Activated CD4-positive, alpha-beta T cell treated with anti-CD3 and anti-CD28 coated beads, Interleukin-2, Interleukin-4, amounts not matched to agents 100 ng/mL and 50 ng/mL, durations not matched to agents 16 hours and 8 hours (primary cell): ENCODE measurements at regions not wholly inside any gene's neighbourhood (a gene's known extent, or its start where the extent isn't known, plus 50 kb on each side); places are given as distances from the start of the nearest gene placed in this dataset.
"Not testable (repeated sequence)": the region's sequence is repeated elsewhere in the genome, so short reads cannot be mapped to it uniquely, and the experiment has no call there.

Experiments used
- DNase-seq: peaks from one replicate; pipeline ENCODE4 v3.0.0-alpha.2; 2020; ENCODE audit warnings: low spot score

GRCh38 chr4:72875545-72875944 is 194.0 kb downstream of the COX18 start:
- no peak for DNase-seq

DNA sequence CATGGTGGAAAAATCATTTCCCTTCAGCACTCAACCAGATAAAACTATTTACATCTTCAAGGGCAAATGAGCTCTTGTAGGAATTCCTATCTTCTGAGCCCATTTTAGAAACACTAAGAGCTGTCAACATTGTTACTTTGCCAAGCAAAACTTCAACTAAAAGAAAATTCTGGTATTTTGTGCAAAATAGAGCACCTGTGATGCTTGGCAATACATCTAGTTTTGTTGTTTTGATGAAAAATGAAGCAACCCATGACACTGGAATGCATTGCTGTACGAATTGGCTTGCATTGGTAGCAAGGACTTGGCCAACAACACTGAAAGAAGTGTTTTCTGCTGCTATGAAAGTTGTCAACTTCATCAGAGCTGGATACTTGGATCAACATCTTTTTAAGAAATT is 194.4 kb downstream of the COX18 start:
- DNase-seq, result no peak

DNA sequence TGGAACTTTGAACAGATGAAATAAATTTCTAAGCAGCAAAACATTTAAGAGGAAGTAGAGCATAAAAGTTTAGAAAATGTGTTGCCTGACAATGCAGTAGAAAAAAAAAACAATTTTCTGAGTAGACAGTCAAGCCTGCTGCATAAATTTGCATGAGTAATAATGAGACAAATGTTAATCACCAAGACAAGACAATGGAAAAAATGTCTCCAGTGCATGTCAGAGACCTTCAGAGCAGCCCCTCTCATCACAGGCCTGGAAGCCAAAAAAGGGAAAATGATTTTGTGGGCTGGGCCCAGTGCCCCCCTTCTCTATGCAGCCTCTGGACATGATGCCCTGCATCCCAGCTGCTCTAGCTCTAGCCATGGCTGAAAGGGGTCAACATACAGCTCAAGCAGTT is 204.6 kb downstream of the COX18 start:
- DNase-seq, result no peak

DNA sequence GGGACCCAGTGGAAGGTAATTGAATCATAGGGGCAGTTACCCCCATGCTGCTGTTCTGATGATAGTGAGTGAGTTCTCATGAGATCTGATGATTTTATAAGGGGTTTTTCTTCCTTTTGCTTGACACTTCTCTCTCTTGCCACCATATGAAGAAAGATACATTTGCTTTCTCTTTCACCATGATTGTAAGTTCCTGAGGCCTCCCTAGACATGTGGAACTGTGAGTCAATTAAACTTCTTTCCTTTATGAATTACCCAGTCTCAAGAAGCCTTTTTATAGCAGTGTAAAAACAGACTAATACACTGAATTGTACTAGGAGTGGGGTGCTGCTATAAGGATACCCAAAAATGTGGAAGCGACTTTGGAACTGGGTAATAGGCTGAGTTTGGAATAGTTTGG is 205.2 kb downstream of the COX18 start:
- not testable (repeated sequence) for DNase-seq

DNA sequence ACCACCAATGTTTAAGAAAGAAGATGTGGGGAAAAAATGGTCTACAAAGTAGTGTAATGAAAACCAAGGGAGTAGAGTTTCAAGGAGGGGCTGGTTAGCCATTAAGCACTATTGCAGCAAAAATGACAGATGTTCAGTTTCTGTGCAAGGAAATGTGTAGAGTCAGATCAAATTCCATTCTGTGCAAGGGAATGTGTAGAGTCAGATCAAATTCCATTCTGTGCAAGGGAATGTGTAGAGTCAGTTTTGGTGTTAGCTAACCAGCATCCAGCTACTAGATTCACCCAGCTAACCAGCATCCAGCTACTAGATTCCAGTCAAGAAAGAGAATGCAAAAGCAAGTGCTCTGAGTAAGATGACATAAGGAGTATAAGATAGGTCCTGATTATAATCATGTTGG is 208.8 kb downstream of the COX18 start:
- no peak for DNase-seq

DNA sequence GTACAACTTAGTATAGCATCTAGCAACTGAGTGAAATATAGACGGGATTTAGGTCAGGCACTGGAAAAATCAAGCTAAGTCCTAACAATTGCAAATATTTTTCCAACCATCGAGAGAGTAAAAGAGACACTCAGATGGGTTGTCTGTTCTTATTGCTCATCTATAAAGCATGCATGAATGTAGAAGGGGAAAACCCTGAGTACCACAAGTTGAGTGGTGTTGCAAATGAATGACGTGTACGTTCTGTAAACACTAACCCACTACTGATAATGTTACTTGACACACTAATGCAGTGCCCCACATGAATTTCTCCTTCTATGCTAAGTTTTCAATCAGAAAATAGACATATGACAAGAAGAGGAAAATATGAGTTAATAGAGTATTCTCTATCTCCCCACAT is 211.2 kb downstream of the COX18 start:
- DNase-seq, result no peak

DNA sequence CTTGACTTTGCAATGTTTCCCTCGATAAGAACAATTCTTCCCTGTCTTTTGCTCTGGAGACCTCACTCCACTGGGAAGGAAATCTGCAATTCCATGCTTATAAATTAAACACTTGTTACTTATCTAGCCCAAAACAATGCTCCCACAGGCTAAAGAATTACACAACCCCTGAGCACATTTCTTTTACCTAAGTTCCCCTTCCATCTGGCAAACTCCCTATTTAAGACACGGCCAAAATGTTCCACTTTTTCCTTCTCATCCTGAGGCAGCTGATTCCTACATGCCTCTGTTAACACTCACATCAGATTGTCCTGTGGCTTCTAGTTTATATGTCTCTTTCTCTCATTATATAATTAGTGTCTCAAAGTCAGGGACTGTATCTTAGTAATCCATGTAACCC is 211.7 kb downstream of the COX18 start:
- no peak for DNase-seq

DNA sequence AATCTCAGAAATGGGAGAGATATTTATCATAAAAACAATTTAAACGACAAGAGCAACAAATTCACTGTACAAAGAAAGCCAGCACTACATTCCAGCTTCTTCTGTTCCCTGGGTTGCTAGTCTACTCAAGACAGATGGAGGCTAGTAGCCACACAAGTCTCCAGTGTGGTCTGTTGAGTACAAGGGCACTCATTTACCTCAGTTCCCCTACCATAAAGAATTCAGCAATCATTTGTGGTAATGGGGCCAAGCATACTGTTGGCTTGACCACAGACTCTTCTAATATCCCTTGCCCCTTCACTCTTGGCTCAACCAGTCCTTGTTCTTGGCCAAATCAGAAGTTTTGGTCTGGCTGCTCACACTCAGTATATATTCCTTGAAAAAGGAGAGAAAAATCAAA is 212.3 kb downstream of the COX18 start:
- DNase-seq, result no peak

- DNase-seq, result no peak
Observed at GRCh38 chr4:72846280-72847111, 223.0 kb downstream of the COX18 start.

GRCh38 chr4:72843466-72843865 is 226.1 kb downstream of the COX18 start:
- DNase-seq, result no peak

DNA sequence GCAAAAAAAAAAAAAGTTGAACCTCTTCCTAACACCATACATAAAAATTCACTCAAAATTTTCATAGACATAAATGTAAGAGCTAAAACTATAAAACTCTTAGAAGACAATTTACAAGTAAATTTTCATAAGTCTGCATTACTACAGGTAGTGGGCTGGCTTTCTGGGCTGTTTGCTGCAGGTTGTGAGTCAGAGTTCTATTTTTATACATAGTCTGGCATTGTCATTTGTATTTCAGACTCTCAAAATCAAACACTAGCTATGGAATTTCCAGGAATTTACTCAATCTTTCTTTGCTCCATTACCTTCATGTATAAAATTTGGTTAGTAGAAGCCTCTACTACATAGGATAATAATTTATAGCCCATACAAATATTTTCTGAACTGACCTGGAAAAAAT is 227.2 kb downstream of the COX18 start:
- DNase-seq, result no peak

GRCh38 chr4:72840166-72840565 is 229.3 kb downstream of the COX18 start:
- not testable (repeated sequence) for DNase-seq

DNA sequence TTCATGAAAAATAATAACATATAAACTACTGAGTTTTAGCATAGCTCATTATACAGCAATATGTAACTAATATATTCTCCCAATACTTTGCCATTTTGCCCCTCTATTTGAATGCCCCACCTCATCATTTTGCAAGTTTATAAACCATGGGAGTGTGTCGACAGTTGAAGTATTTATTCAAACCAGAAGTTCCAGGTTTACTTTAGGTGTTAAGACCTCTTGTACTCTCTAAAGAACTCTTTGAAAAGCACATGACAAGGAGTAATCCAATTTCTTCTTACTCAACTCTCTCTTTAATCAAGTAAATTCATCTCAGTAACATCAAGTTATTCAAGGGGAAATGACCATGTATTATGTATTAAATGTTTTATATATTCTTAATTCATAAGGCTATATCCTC is 240.7 kb downstream of the COX18 start:
- DNase-seq, result no peak

DNA sequence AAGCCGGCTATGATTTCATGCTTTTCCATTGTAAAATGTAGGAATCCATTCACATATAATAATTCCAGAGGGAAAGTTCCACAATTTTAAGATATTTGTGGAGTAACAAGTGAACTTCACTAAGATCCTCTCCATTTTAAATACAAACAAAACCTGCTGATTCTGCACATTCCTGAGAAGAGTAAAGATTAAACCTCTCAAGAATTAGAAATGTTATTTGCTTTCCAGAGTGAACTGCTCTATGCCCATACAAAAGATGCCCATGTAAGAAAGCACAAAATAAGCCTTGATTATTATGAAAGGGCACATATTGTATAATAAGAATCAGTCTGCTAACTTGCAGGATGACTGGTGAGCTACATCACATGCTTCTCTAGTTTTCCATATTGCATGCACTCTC is 241.5 kb downstream of the COX18 start:
- no peak for DNase-seq

DNA sequence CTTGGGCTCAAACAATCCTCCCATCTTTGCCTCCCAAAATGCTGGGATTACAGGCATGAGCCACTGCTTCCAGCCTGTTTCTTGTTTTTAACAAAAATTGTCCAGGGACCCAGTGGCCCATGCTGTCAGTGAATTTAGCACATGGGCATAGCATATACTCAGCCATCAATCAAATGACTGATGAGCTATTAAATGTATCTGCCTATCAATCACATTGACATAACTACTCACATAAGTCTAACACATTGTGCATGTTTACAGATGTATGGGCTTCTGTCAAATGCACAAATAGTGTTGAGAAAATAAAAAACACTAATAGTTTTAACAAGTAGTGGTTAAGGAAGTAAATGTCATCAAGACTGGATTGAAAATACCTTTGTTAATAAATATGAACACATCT is 249.4 kb downstream of the COX18 start:
- no peak for DNase-seq

GRCh38 chr4:72817012-72817411 is 248.0 kb upstream of the ADAMTS3 start:
- DNase-seq, result no peak

- no peak for DNase-seq
Observed at GRCh38 chr4:72814241-72814640, 245.2 kb upstream of the ADAMTS3 start.

DNA sequence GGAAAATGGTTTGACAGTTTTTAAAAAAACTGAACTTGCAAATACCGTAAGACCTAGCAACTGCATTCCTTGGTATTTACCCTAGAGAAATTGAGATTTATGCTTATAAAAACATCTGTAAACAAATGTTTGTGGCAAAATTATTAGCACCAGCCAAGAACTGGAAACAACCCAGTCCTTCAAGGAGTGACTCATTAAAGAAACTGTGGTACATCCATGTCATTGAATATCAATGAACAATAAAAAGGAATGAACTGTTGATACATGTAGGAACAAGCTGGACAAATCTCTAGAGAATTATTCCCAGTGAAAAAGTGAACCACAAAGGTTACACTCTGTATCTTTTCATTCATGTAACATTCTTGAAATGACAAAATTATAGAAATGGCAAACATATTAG is 240.2 kb upstream of the ADAMTS3 start:
- DNase-seq, result no peak

DNA sequence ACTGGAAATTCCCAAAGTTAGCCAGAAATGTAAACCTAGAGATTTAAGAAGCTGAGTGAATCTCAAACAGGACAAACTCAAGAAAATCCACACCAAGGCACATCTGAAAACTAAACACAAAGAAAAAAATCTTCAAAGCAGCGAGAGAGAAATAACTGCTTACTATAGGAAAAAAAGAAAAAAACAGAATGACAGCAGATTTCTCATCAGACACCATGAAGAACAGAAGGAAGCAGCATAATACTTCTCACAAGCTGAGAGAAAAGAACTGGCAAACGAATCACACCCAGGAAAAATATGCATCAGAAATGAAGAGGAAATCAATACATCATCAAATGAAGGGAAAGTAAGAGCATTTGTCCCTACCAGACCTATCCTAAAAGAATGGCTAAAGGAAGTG is 236.3 kb upstream of the ADAMTS3 start:
- no peak for DNase-seq

DNA sequence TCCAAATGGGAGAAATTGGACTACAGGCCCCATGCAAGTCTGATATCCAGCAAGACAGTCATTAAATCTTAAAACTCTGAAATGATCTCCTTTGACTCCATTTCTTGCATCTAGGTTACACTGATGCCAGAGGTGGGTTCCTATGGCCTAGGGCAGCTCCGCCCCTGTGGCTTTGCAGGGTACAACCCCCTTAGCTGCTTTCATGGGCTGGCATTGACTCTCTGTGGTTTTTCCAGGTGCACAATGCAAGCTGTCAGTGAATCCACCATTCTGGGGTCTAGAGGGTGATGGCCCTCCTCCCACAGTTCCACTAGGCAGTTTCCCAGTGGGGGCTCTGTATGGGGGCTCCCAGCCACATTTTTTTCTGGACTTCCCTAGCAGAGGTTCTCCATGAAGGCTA is 228.5 kb upstream of the ADAMTS3 start:
- DNase-seq, result no peak

DNA sequence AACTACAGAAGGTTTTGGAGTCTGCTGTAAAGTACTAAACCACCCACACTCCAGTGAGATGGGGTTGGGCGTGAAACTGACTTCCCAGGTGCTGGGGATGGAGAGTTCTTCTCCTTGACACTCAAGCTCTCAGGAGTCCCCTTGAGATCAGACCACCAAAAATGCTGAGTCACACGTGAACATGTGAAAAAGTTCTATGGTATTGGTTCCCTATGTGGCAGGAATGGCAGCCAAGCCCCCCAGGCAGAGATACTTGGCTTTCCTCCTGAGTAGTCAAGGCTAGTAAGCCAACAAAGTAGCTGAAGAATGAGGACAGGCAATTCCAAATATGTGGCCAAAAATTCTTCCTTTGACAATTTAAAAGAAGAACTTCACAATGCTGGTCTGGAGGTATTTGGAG is 222.0 kb upstream of the ADAMTS3 start:
- DNase-seq, result no peak

DNA sequence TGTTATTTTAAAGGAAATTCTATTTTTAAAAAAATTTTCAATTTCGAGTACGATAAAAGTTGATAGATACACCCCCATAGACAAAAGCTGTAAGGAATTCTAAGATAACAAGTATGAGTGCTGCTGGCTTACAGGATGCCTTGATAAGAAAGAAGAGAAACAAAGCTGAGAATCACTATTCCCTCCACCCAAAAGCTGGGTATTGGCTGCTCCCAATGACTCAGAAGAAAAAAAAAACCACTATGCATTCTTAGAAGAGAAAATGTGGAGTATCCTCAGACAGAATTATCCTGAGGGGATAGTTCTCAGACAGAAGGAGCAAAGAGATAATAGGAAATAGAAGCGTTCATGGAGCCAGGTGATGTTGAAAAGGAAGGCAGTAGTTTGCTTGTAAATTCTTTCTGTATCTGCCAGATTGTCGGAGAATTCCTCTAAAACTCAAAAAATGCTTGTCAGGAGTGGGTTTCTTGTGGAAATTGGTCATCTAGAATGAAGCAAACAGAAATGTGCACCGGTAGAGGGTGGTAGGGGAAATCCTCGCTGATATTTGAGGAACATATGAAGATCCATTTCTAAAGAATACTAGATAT is 217.5 kb upstream of the ADAMTS3 start:
- DNase-seq, result no peak

DNA sequence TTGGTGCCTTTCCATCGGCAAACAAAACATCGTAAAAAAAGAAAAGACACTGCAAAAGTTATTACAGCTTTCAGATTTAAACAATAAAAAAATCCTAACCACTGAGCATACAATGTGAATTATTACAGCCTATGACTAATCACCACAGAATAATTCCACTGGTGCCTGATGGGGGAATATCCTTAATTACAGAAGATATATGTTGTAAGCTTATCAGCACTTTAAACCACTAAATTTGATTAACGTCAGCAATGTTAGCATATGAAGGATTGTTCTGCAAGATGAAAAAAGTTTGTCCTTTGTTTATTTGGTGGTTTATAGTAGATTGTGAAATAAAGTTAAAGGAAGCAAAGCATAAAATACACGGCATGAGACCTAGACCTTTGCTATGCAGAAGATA is 210.2 kb upstream of the ADAMTS3 start:
- no peak for DNase-seq

DNA sequence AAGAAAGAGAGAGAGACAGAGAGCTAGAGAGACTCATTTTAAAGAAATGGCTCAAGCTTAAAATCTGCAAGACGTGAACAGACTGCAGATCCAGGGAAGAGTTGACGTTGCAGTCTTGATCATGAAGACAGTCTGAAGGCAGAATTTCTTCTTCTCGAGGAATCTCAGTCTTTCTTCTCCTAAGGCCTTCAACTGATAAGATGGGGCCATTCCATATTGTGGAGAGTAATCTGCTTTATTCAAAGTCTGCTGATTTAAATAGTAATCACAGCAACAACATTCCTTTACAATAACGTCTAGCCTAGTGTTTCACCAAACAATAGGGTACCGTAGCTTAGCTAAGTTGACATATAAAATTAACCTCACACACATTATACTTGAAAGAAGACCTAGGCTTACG is 208.4 kb upstream of the ADAMTS3 start:
- DNase-seq, result no peak
